ENCODE measurements at regions not wholly inside any gene's neighbourhood (a gene's known extent, or its start where the extent isn't known, plus 50 kb on each side); places are given as distances from the start of the nearest gene placed in this dataset.
"Not testable (repeated sequence)": the region's sequence is repeated elsewhere in the genome, so short reads cannot be mapped to it uniquely, and the experiment has no call there.

DNA sequence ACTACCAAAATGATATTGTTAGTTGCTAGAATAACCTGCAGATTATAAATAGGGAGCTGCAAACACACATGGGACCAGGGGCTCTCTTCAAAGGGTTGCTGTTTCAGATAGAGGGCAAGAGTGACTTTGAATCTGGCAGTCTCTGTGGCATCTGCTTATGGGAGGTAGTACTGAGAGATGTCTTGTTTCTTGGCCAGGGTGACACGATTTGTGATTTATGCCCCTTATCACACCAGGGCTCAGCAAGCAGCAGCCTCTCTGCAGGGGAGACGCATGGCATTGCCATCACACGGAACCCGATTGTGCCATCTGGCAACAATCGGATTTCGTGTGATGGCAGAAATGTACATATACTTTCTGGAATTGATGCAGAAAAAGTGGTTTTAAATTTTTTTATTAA is 615.6 kb downstream of the ZNF608 start:
- H3K9ac ChIP-seq (ENCODE audit: low read length), result no peak overlapping the region
- H3K27ac ChIP-seq (ENCODE audit: low read depth, low read length), result no peak overlapping the region
- H3K27me3 ChIP-seq (ENCODE audit: control insufficient read depth, insufficient read depth, low read length), result no peaks in the 10 kb centered on the region
- no peaks in the 10 kb centered on the region for H3K36me3 ChIP-seq (ENCODE audit: control insufficient read depth, insufficient read depth, low read length)
- no peak overlapping the region for H3K4me3 ChIP-seq (ENCODE audit: low read length)
- H3K4me1 ChIP-seq (ENCODE audit: control insufficient read depth, insufficient read depth, low read length), result no peaks in the 10 kb centered on the region

DNA sequence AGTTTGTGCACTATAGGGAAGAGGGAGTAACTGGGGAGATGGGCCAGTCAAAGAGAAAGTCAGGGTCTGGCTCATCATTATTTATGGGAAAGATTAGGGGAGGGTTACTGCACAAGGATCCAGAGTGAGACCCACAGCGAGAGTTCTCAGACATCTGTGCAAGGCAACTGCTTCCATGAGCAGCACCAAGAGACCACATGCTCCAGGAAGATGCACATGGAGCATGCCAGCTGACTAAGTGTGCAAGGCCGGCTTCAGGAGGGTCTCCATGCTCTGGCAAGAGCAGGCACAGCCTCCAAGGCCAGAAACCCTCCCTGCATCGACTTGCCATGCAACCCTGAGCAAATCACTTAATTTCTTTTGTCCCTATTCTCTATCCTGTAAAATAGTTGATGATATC is 616.9 kb downstream of the CSNK1G3 start:
- no peak overlapping the region for H3K9ac ChIP-seq (ENCODE audit: low read length)
- no peaks in the 10 kb centered on the region for H3K27me3 ChIP-seq (ENCODE audit: control insufficient read depth, insufficient read depth, low read length)
- peaks cover 2% of the 10 kb centered on the region for H3K4me1 ChIP-seq (ENCODE audit: control insufficient read depth, insufficient read depth, low read length)
- no peak overlapping the region for H3K27ac ChIP-seq (ENCODE audit: low read depth, low read length)
- H3K36me3 ChIP-seq (ENCODE audit: control insufficient read depth, insufficient read depth, low read length), result no peaks in the 10 kb centered on the region
- no peak overlapping the region for H3K4me3 ChIP-seq (ENCODE audit: low read length)

DNA sequence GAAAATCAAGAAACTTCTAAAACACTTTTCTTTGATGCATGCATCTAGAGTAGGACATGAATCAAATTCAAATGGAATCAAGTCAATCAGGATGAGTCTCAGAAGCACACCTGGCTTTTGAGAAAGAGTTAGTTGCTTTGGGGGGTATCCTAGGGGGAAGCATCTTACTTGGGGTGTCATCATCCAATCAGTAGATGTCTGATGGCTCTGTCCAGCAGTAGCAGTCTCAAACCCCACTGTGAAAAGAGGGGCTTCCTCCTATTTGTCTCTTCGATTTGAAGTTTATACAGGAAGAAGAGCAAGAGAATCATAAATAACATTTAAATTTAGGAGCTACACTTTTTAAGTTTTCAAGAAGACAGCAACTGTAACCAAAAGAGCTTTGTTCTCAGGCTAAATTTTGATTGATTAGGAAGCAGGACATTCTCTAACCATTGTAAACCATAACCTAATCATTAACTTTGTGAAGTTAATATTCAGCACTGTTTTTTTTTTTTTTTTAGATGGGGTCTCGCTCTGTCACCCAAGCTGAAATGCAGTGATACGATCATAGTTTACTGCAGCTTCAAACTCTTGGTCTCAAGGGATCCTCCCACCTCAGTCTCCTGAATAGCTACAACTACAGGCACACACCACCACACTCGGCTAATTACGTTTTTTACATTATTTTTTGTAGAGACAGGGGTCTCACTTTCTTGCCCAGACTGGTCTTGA is 614.7 kb downstream of the CSNK1G3 start:
- Histone ChIP-seq H3K4me3 (ENCODE audit: low read length) (no peak overlapping the region), H3K9ac (ENCODE audit: low read length) (no peak overlapping the region), H3K4me1 (ENCODE audit: control insufficient read depth, insufficient read depth, low read length) (peaks cover 2% of the 10 kb centered on the region), H3K27me3 (ENCODE audit: control insufficient read depth, insufficient read depth, low read length) (no peaks in the 10 kb centered on the region), H3K36me3 (ENCODE audit: control insufficient read depth, insufficient read depth, low read length) (no peaks in the 10 kb centered on the region), H3K27ac (ENCODE audit: low read depth, low read length) (no peak overlapping the region)

DNA sequence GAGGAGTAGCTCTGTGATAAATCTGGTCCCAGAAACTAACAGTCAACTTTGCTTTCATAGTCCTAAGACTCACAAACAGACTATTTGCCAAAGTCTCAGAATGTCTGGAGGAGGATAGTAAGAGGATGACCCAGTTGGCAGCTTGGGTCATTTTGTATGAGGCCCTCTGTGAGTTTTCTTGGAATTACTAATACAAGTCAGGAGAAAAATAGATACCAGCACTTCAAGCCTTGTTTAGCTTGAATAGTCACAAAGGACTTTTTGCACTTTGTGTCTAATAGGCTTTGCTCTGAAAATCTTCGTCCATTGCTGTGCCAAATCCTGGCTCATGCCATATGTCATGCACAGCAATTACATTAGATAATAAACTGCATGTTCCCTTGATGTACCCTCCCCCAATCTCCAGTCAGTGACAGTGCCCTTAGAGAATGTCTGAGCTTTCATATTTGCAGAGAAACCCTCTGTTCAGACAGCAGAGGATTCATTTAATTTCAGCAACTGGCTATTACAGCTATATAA is 612.8 kb downstream of the CSNK1G3 start:
- Histone ChIP-seq H3K36me3 (ENCODE audit: control insufficient read depth, insufficient read depth, low read length) (no peaks in the 10 kb centered on the region), H3K4me3 (ENCODE audit: low read length) (no peak overlapping the region), H3K4me1 (ENCODE audit: control insufficient read depth, insufficient read depth, low read length) (peaks cover 2% of the 10 kb centered on the region), H3K9ac (ENCODE audit: low read length) (no peak overlapping the region), H3K27me3 (ENCODE audit: control insufficient read depth, insufficient read depth, low read length) (no peaks in the 10 kb centered on the region), H3K27ac (ENCODE audit: low read depth, low read length) (no peak overlapping the region)

DNA sequence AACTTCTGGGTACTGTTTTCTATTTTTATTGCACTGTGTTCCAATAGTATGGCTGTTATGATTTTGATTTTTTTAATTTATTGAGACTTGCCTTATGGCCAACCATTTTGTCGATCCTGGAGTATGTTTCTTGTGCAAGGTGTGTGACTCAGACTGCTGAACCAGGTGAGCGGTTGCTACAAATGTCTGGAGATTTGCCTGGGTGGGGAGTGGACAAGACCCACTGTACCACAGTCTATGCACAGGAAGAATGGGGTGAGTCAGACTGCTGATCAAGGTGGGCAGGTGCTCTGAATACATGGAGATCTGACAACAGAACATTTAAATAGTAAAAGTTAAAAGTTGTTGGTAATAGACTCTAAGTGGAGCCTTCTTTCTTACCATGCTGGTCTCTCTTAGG is 609.2 kb downstream of the CSNK1G3 start:
- H3K9ac ChIP-seq (ENCODE audit: low read length), result no peak overlapping the region
- no peak overlapping the region for H3K4me3 ChIP-seq (ENCODE audit: low read length)
- H3K4me1 ChIP-seq (ENCODE audit: control insufficient read depth, insufficient read depth, low read length), result peaks cover 2% of the 10 kb centered on the region
- no peak overlapping the region for H3K27ac ChIP-seq (ENCODE audit: low read depth, low read length)
- H3K27me3 ChIP-seq (ENCODE audit: control insufficient read depth, insufficient read depth, low read length), result no peaks in the 10 kb centered on the region
- no peaks in the 10 kb centered on the region for H3K36me3 ChIP-seq (ENCODE audit: control insufficient read depth, insufficient read depth, low read length)

DNA sequence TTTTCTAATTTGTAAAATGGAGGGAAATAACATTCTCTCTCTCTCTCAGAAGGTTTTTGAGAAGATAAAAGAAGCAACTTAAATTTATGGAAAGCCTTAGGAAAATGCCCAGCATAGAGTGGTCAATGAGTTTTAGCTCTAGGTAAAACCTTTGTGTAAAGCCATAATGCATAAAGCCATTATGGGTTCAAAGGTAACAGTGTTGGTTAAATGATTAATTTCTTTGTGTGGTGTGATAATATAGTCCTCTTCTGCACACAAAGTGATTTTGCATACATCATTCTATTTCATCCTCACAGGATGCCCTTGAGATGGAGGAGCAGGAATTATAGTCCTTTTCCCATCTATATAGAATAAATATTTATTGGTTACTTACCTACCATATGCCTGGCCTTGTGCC is 602.9 kb downstream of the CSNK1G3 start:
- Histone ChIP-seq H3K27ac (ENCODE audit: low read depth, low read length) (no peak overlapping the region), H3K4me3 (ENCODE audit: low read length) (no peak overlapping the region), H3K9ac (ENCODE audit: low read length) (no peak overlapping the region), H3K4me1 (ENCODE audit: control insufficient read depth, insufficient read depth, low read length) (no peaks in the 10 kb centered on the region), H3K36me3 (ENCODE audit: control insufficient read depth, insufficient read depth, low read length) (no peaks in the 10 kb centered on the region), H3K27me3 (ENCODE audit: control insufficient read depth, insufficient read depth, low read length) (no peaks in the 10 kb centered on the region)

DNA sequence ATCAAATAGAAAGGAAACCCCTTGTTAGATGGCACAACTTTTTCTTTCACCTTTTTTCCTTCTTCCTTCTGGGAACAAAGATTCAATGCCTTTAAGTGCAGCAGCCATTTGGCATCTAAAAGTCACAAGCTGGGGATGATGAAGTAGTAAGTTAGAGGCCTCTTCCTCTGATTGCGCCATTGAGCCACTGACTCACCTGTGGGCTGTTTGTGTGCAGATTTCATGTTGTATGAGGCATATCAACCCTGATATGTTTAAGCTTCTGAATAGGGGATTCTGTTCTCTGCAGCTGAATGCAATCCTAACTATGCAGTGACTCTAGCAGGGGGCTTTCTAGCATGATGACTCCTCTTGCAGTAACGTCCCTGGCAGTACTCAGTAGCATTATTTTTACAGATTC is 599.9 kb downstream of the CSNK1G3 start:
- H3K4me1 ChIP-seq (ENCODE audit: control insufficient read depth, insufficient read depth, low read length), result no peaks in the 10 kb centered on the region
- no peak overlapping the region for H3K27ac ChIP-seq (ENCODE audit: low read depth, low read length)
- no peaks in the 10 kb centered on the region for H3K27me3 ChIP-seq (ENCODE audit: control insufficient read depth, insufficient read depth, low read length)
- no peaks in the 10 kb centered on the region for H3K36me3 ChIP-seq (ENCODE audit: control insufficient read depth, insufficient read depth, low read length)
- H3K9ac ChIP-seq (ENCODE audit: low read length), result no peak overlapping the region
- H3K4me3 ChIP-seq (ENCODE audit: low read length), result no peak overlapping the region

DNA sequence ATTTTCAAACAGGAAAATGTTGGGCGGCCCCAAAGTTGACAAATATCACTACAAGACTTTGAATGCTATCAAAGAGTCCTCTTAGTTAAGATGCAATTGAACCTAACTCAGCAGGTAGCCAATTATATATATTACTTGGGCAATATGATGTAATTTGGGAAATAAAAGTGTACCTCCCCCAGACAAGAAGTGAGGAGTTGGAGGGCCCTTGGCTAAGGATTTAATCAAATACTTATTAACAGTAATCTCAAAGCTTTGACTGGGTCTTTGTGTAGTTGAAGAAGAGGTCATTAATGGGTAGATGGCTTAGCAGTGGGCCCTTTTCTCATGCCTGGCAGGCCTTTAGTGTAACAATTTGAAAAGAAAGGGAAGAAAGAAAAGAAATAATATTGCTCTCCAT is 599.0 kb downstream of the CSNK1G3 start:
- no peak overlapping the region for H3K27ac ChIP-seq (ENCODE audit: low read depth, low read length)
- no peak overlapping the region for H3K9ac ChIP-seq (ENCODE audit: low read length)
- H3K4me3 ChIP-seq (ENCODE audit: low read length), result no peak overlapping the region
- no peaks in the 10 kb centered on the region for H3K36me3 ChIP-seq (ENCODE audit: control insufficient read depth, insufficient read depth, low read length)
- no peaks in the 10 kb centered on the region for H3K4me1 ChIP-seq (ENCODE audit: control insufficient read depth, insufficient read depth, low read length)
- H3K27me3 ChIP-seq (ENCODE audit: control insufficient read depth, insufficient read depth, low read length), result no peaks in the 10 kb centered on the region

DNA sequence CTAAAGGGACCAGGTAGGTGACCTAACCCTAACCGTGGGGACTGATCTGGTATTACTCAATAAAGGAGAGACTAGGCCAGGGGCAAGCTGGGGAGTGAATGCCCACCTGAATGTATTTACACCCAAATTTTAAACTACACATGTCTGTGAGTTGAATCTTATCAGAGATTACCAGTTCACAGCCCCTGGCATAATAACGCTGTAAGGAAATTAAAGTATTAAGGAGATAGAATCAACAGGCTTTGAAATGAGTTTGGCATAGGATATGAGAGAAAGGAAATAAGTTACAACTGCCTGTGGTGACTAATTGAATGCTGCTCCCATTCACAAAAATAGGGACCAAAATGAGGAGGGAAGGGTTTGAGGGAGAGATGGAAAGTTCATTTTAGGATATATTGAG is 593.3 kb downstream of the CSNK1G3 start:
- H3K4me3 ChIP-seq (ENCODE audit: low read length), result no peak overlapping the region
- H3K9ac ChIP-seq (ENCODE audit: low read length), result no peak overlapping the region
- no peak overlapping the region for H3K27ac ChIP-seq (ENCODE audit: low read depth, low read length)
- no peaks in the 10 kb centered on the region for H3K36me3 ChIP-seq (ENCODE audit: control insufficient read depth, insufficient read depth, low read length)
- peaks cover 3% of the 10 kb centered on the region for H3K4me1 ChIP-seq (ENCODE audit: control insufficient read depth, insufficient read depth, low read length)
- H3K27me3 ChIP-seq (ENCODE audit: control insufficient read depth, insufficient read depth, low read length), result no peaks in the 10 kb centered on the region

DNA sequence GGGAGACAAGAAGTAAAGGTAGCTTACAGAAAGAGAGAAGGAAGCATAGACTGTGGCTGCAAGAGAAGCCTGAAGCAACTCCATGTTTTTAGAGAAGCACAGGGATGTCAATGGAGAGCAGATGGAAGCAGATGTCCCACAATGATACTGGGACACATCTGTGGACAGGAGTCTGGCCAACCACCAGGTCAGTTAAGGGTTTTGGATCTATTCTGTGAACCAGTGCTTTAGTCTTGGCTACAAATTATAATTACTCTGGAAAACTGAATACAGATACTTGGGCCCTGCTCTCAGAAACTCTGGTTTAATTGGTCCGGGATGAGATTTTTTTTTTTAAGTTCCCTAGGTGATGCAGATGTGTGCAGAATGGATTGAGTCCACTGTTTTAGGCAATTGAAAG is 592.8 kb downstream of the CSNK1G3 start:
- Histone ChIP-seq H3K36me3 (ENCODE audit: control insufficient read depth, insufficient read depth, low read length) (no peaks in the 10 kb centered on the region), H3K27ac (ENCODE audit: low read depth, low read length) (no peak overlapping the region), H3K4me1 (ENCODE audit: control insufficient read depth, insufficient read depth, low read length) (peaks cover 3% of the 10 kb centered on the region), H3K27me3 (ENCODE audit: control insufficient read depth, insufficient read depth, low read length) (no peaks in the 10 kb centered on the region), H3K9ac (ENCODE audit: low read length) (no peak overlapping the region), H3K4me3 (ENCODE audit: low read length) (no peak overlapping the region)

DNA sequence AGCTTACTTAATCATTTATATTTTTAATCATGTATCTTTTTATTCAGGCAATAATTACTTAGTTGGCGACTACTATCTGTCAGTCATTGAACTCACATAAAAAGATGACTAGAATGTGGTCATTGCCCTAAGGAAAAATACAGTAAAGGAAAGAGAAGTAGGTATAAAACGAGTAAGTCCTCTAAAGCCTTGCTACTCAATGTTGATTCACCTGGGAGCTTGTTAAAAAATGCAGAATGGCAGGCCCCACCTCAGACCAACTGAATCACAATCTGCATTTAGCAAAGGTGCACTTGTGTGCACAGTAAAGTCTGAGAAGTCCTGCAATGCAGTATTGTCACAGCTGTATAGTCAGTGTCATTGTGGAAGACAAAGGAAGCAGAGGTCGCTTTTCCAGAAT is 592.4 kb downstream of the CSNK1G3 start:
- Histone ChIP-seq H3K36me3 (ENCODE audit: control insufficient read depth, insufficient read depth, low read length) (no peaks in the 10 kb centered on the region), H3K4me1 (ENCODE audit: control insufficient read depth, insufficient read depth, low read length) (peaks cover 3% of the 10 kb centered on the region), H3K9ac (ENCODE audit: low read length) (no peak overlapping the region), H3K27me3 (ENCODE audit: control insufficient read depth, insufficient read depth, low read length) (no peaks in the 10 kb centered on the region), H3K27ac (ENCODE audit: low read depth, low read length) (no peak overlapping the region), H3K4me3 (ENCODE audit: low read length) (no peak overlapping the region)

DNA sequence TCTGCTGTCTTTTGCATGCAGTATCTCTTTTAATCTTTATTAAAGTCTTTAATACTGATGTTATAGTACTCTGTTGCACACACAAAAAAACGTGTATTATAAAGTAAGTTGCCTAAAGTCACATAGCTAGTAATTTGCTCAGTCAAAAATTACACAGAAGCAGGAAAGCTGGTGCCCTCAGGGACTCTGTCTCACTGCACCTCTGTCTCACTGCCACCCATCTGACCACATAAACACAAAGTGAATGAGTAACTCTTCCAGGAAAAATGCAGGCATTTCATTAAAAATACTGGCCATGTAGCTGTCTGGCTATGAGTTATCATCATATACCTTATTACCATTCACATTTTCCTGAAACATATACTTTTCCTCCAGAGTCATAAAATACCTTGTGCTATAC is 591.7 kb downstream of the CSNK1G3 start:
- H3K27ac ChIP-seq (ENCODE audit: low read depth, low read length), result no peak overlapping the region
- no peak overlapping the region for H3K9ac ChIP-seq (ENCODE audit: low read length)
- H3K4me3 ChIP-seq (ENCODE audit: low read length), result no peak overlapping the region
- H3K36me3 ChIP-seq (ENCODE audit: control insufficient read depth, insufficient read depth, low read length), result no peaks in the 10 kb centered on the region
- no peaks in the 10 kb centered on the region for H3K27me3 ChIP-seq (ENCODE audit: control insufficient read depth, insufficient read depth, low read length)
- peaks cover 3% of the 10 kb centered on the region for H3K4me1 ChIP-seq (ENCODE audit: control insufficient read depth, insufficient read depth, low read length)

DNA sequence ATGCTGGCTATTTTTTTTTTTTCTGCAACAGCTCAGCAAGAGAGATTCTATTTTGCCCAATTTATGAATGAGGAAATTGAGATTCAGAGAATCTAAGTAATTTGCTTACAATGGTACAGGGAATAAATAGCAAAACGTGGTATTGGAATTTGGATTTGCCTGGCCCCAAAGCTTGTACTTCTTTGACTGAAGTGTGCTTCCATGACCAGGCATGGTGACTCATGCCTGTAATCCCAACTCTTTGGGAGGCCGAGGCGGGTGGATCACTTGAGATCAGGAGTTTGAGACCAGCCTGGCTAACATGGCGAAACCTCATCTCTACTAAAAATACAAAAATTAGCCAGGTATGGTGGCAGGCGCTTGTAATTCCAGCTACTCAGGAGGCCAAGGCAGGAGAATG is 591.1 kb downstream of the CSNK1G3 start:
- not testable (repeated sequence) for H3K27ac ChIP-seq (ENCODE audit: low read depth, low read length); H3K36me3 ChIP-seq (ENCODE audit: control insufficient read depth, insufficient read depth, low read length); H3K4me3 ChIP-seq (ENCODE audit: low read length); H3K9ac ChIP-seq (ENCODE audit: low read length); H3K4me1 ChIP-seq (ENCODE audit: control insufficient read depth, insufficient read depth, low read length); H3K27me3 ChIP-seq (ENCODE audit: control insufficient read depth, insufficient read depth, low read length)

Data from rectal smooth muscle tissue (tissue), 1 donor.